Hematopoietic multipotent progenitor cell treated with erythropoietin and hydrocortisone succinate and interleukin-3 and kit ligand, for 15 days (in vitro differentiated cells): ENCODE measurements at regions not wholly inside any gene's neighbourhood (a gene's known extent, or its start where the extent isn't known, plus 50 kb on each side); places are given as distances from the start of the nearest gene placed in this dataset.
"Not testable (repeated sequence)": the region's sequence is repeated elsewhere in the genome, so short reads cannot be mapped to it uniquely, and the experiment has no call there.

ENCODE experiments used
- DNase-seq: peaks from one replicate; pipeline ENCODE4 v3.0.0-alpha.2; 2015; ENCODE audit warnings: low spot score

- no peak for DNase-seq
Observed at GRCh38 chr2:58720033-58720769, 479.1 kb upstream of the FANCL start.

GRCh38 chr2:58715344-58715743 is 474.2 kb upstream of the FANCL start:
- DNase-seq: no peak

GRCh38 chr2:58714238-58714637 is 473.1 kb upstream of the FANCL start:
- DNase-seq: no peak

- DNase-seq: no peak
Observed at GRCh38 chr2:58710795-58711279, 469.7 kb upstream of the FANCL start.

- DNase-seq: no peak
Observed at GRCh38 chr2:58709687-58710354, 468.7 kb upstream of the FANCL start.

- DNase-seq: no peak
Observed at GRCh38 chr2:58709274-58709673, 468.1 kb upstream of the FANCL start.

DNA sequence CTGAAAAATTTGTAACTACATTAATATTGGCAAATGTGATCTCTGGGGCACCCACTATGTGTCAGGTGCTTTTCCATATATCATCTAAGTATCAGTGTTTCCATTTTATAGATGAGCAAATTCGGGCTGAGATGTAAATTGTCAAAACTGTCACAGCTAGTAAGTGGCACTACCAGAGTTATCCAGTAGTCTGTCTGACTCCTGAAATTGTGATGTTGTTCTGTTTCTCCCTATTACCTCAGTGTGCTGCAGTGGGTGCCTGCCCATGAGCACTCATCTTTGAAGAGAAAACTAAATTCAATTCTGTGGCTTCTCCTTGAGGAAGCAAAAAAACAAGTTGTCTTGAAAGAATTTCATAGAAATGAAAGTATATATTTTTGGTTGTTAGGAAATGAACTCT is 467.4 kb upstream of the FANCL start:
- DNase-seq: no peak

DNA sequence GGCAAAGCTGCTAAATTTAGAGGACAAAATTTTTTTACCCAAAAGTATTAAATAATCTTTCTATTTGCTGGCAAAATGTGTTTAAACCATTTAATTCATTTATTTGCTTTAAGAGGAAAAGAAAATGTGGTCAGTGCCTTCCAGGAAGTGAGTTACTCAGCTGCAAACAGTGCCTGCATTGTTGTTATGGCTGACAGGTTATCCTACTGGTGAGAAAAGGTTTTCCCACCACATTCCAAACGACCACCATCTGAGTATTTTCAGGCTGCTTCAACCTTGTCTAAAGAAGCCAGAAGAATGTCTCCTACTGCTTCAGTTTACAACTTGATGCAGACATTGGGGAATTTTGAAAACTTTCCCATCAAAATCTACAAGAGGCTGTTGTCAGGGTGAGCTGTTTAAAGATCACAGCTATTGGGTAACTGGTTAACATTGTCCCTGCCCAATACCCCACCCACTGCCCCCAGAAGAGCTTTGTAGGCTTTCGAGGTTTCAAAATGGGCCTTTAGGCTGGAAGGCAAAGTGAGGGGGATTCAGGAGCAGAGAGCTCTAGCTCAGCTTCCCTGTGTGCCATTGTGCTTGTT is 461.3 kb upstream of the FANCL start:
- no peak for DNase-seq

GRCh38 chr2:58701688-58702301 is 460.7 kb upstream of the FANCL start:
- no peak for DNase-seq

- DNase-seq: no peak
Observed at GRCh38 chr2:58700591-58700990, 459.5 kb upstream of the FANCL start.

GRCh38 chr2:58699411-58699810 is 458.3 kb upstream of the FANCL start:
- DNase-seq: no peak

DNA sequence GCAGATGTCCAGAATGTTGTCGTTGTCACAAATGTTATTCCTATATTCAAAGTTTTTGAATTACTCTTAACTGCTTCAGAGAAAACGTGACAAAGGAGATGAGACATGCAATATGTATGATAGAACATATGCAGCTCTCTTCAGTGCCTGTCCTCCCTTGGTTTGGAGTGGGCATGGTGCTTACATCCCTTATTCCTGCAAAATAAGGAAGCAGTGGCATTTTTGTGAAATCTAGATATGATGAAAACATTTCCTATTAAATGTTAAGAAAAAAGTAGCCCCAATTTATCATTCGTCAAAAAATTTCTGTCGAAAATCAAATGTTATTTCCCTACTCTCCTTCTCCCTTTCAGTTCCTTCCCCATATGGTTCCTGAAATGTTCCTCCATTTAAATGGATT is 457.5 kb upstream of the FANCL start:
- no peak for DNase-seq

DNA sequence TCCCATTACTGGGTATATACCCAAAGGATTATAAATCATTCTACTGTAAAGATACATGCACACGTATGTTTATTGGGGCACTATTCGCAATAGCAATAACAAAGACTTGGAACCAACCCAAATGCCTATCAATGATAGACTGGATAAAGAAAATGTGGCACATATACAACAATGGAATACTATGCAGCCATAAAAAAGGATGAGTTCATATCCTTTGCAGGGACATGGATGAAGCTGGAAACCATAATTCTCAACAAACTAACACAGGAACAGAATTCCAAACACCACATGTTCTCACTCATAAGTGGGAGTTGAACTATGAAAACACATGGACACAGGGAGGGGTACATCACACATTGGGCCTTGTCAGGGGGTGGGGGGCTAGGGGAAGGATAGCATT is 453.0 kb upstream of the FANCL start:
- not testable (repeated sequence) for DNase-seq

DNA sequence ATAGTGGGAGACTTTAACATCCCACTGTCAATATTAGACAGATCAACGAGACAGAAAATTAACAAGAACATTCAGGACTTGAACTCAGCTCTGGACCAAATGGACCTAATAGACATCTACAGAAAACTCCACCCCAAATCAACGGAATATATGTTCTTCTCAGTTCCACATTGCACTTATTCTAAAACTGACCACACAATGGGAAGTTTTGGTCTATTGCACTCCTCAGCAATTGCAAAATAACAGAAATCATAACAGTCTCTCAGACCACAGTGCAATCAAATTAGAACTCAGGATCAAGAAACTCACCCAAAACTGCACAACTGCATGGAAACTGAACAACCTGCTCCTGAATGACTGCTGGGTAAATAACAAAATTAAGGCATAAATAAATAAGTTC is 449.9 kb upstream of the FANCL start:
- DNase-seq: not testable (repeated sequence)

DNA sequence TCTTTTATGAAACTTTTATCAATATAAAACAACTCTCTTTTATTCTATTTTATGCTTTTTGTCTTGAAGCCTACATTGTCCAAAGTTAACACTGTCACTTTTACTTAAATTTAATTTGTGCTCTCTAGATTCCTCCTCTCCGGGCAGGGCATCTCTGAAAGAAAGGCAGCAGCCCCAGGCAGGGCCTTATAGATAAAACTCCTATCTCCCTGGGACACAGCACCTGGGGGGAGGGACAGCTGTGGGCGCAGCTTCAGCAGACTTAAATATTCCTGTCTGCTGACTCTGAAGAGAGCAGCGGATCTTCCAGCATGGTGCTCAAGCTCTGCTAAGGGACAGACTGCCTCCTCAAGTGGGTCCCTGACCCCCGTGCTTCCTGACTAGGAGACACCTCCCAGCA is 447.7 kb upstream of the FANCL start:
- DNase-seq: peak; percentile 46

DNA sequence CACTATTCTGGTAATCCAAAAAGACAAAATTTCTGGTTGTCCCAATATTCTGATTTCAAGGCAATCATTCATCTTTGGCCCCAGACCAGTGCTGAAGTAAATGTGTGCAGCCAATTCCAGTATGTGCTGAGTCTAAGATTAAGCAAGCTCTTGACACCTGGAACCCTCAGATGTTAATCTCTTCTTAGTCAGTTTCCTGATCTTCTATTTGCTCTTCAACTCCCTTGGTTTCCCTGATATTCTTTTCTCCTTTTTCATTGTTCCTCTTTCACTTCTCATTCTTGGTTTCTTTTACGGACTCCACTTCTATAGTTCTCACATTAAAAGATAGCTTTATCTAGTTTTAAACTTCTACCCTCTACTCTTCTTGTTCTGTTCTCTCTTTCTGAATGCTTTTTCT is 445.7 kb upstream of the FANCL start:
- DNase-seq: no peak

GRCh38 chr2:58680755-58681310 is 439.7 kb upstream of the FANCL start:
- no peak for DNase-seq

GRCh38 chr2:58677748-58678147 is 436.6 kb upstream of the FANCL start:
- DNase-seq: no peak

DNA sequence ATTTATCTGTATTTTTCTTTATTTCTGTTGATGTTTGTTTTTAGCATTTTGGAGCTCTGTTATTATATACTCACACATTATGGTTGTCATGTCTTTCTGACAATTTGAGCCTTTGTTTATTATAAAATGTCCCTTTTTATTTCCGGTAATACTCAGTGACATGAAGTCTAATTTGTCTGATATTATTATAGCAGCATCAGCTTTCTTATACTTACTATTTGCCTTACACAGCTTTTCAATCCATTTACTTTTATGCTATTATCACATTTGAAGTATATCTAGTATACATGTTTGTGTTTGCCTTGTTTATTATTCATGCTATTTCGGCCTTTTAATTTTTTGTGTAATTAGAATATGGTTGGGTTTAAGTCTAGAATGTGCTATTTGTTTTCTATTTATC is 430.6 kb upstream of the FANCL start:
- DNase-seq: no peak

- DNase-seq: no peak
Observed at GRCh38 chr2:58669998-58670397, 428.9 kb upstream of the FANCL start.

DNA sequence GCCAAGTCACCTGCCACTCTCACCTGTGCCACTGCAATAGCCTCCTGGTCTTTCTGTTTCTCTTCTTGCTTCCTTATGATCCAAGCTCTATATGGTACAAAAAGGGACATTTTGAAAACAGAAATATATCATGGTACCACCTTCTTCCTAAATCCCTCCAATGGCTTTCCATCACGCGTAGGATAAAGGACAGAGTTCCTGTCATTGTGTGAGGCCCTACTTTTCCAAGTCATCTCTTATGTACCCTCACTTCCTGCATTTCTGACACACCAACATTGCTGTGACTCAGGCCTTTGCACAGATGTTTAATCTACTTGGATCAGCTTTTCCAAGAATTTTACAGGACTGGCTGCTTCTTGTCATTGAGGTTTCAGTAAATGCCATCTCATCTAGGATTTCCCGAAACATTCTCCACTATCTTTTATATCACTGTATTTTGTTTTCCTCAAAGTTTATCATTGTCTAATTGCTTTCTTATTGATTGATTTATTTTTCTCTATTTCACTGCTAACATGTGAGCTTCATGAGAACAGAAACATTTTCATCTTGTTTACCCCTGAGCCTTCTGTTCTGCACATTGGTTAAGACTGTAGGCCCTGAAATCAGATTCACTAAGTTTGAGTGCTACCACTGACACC is 426.1 kb upstream of the FANCL start:
- no peak for DNase-seq

GRCh38 chr2:58666323-58666970 is 425.3 kb upstream of the FANCL start:
- DNase-seq: no peak
